HCT116 (cell line): ENCODE measurements at regions not wholly inside any gene's neighbourhood (a gene's known extent, or its start where the extent isn't known, plus 50 kb on each side); places are given as distances from the start of the nearest gene placed in this dataset.

Experiments
- ATAC-seq: fragments of 200-7000 bp; cut with Tn5 transposase; 2 replicates; pipeline ENCODE4 v1.9.1; 2020; ENCODE audit warnings: mild to moderate bottlenecking, moderate library complexity
- BruUV-seq: library from RNA; stranded (reverse); fragments of 400-500 nt; replicated peaks from 2 replicates; lab custom pipeline; 2021; lab: Mats Ljungman, UMichigan
- CTCF ChIA-PET: fragments of 300-600 bp; sonication (Branson Sonifier 250); formaldehyde crosslinking; loops from one replicate; lab custom pipeline; 2021; ENCODE audit warnings: antibody characterized with exemption; lab: Charles Lee
- POLR2A ChIA-PET: fragments of 300-600, 350-600 bp; sonication (Branson Sonifier 250); formaldehyde crosslinking; loops from one replicate; lab custom pipeline; 2021; ENCODE audit warnings: antibody characterized with exemption; lab: Charles Lee
- RAD21 ChIA-PET, 2 experiments: fragments of 300-600 bp; sonication (Branson Sonifier 250); formaldehyde crosslinking; loops; one replicate each; lab custom pipeline; 2023; ENCODE audit warnings: low total read pairs in 2 of 2; ENCODE audit not compliant: uncharacterized antibody in 2 of 2, unreplicated experiment in 2 of 2, low non-redundant PET in 1 of 2; lab: Charles Lee
- DNase-seq: peaks from one replicate; pipeline ENCODE4 v3.0.0-alpha.2; 2010; ENCODE audit warnings: low read depth, low spot score
- H2AFZ ChIP-seq: fragments of 200-600 bp; shearing (Covaris generic), sonication (generic); 2 replicates; pipeline ENCODE4 v1.6.1; 2017; ENCODE audit warnings: low read depth, mixed run types, mixed read lengths, antibody characterized with exemption, low read length; ENCODE audit not compliant: poor library complexity, severe bottlenecking
- H3K27ac ChIP-seq: 2 replicates; pipeline ENCODE4 v1.5.1; 2012; ENCODE audit warnings: low read depth, low read length
- H3K27me3 ChIP-seq: fragments of 200-600 bp; sonication (generic); 2 replicates; pipeline ENCODE4 v1.6.1; 2016; ENCODE audit warnings: mixed run types, low read length, mixed read lengths; ENCODE audit not compliant: insufficient read depth
- H3K36me3 ChIP-seq, 2 experiments: fragments of 200-500 bp in 1 of 2; fragments of 200-600 bp in 1 of 2; sonication (Bioruptor generic) in 1 of 2; sonication (generic) in 1 of 2; 2 replicates each; pipeline versions ENCODE4 v1.5.1 to v1.6.1; 2014 to 2016; ENCODE audit warnings: low read length in 2 of 2, inconsistent platforms in 1 of 2, mixed read lengths in 1 of 2, mixed run types in 1 of 2; ENCODE audit not compliant: insufficient read depth in 2 of 2, control insufficient read depth in 1 of 2
- H3K4me1 ChIP-seq, 2 experiments: fragments of 200-600 bp in 1 of 2; sonication (generic) in 1 of 2; 2 replicates each; pipeline versions ENCODE4 v1.5.1 to v1.6.1; 2012 to 2017; ENCODE audit warnings: low read length in 2 of 2, inconsistent platforms in 1 of 2, mild to moderate bottlenecking in 1 of 2, mixed read lengths in 1 of 2, mixed run types in 1 of 2, moderate library complexity in 1 of 2; ENCODE audit not compliant: insufficient read depth in 2 of 2, control insufficient read depth in 1 of 2
- H3K4me2 ChIP-seq: fragments of 200-600 bp; sonication (generic); 2 replicates; pipeline ENCODE4 v1.6.1; 2017; ENCODE audit warnings: mixed run types, low read length, mixed read lengths
- H3K4me3 ChIP-seq, 2 experiments: fragments of 200-600 bp in 1 of 2; sonication (generic) in 1 of 2; replicated peaks in 1 of 2; 2 replicates each; pipeline ENCODE4 v1.5.1; 2011 to 2016; ENCODE audit warnings: low read length in 2 of 2, control low read depth in 1 of 2, low read depth in 1 of 2, mild to moderate bottlenecking in 1 of 2, mixed read lengths in 1 of 2, mixed run types in 1 of 2
- H3K79me2 ChIP-seq: fragments of 200-600 bp; sonication (generic); 2 replicates; pipeline ENCODE4 v1.6.1; 2017; ENCODE audit warnings: mild to moderate bottlenecking, mixed run types, low read length, moderate library complexity, mixed read lengths; ENCODE audit not compliant: insufficient read depth
- H3K9ac ChIP-seq: fragments of 200-600 bp; sonication (generic); 2 replicates; pipeline ENCODE4 v1.6.1; 2016; ENCODE audit warnings: low read length, mixed read lengths
- H3K9me2 ChIP-seq: fragments of 200-600 bp; sonication (generic), shearing (Covaris generic); 2 replicates; pipeline ENCODE4 v1.6.1; 2017; ENCODE audit warnings: mixed run types, mild to moderate bottlenecking, moderate library complexity; ENCODE audit not compliant: insufficient read depth
- H3K9me3 ChIP-seq, 2 experiments: fragments of 200-500 bp in 1 of 2; fragments of 200-600 bp in 1 of 2; sonication (Bioruptor generic) in 1 of 2; sonication (generic) in 1 of 2; 2 replicates each; pipeline ENCODE4 v1.6.1; 2014 to 2017; ENCODE audit warnings: low read length in 2 of 2, mixed read lengths in 2 of 2, inconsistent platforms in 1 of 2, low read depth in 1 of 2, mild to moderate bottlenecking in 1 of 2, mixed run types in 1 of 2, moderate library complexity in 1 of 2; ENCODE audit not compliant: control insufficient read depth in 1 of 2, insufficient read depth in 1 of 2
- H4K20me1 ChIP-seq: fragments of 200-600 bp; sonication (generic), shearing (Covaris generic); 2 replicates; pipeline ENCODE4 v1.6.1; 2017; ENCODE audit warnings: mixed run types, mild to moderate bottlenecking, moderate library complexity; ENCODE audit not compliant: insufficient read depth
- CBX3 ChIP-seq: IDR thresholded peaks from 2 replicates; pipeline ENCODE4 v1.6.1; 2012; ENCODE audit warnings: low read depth
- CEBPB ChIP-seq: IDR thresholded peaks from 2 replicates; pipeline ENCODE4 v1.6.1; 2012; ENCODE audit warnings: low read depth
- EZH2 ChIP-seq: fragments of 200-600 bp; sonication (generic); IDR thresholded peaks from 2 replicates; pipeline ENCODE4 v1.6.1; 2017; ENCODE audit warnings: antibody characterized with exemption, mixed run types
- EZH2phosphoT487 ChIP-seq: fragments of 200-600 bp; IDR thresholded peaks from 2 replicates; pipeline ENCODE4 v1.6.1; 2018; ENCODE audit warnings: antibody characterized with exemption, borderline replicate concordance
- FOSL1 ChIP-seq: IDR thresholded peaks from 2 replicates; pipeline ENCODE4 v1.6.1; 2012; ENCODE audit warnings: low read depth
- JUND ChIP-seq: IDR thresholded peaks from 2 replicates; pipeline ENCODE4 v1.6.1; 2012
- POLR2A ChIP-seq: IDR thresholded peaks from 2 replicates; pipeline ENCODE4 v1.7.0; 2011; ENCODE audit warnings: borderline replicate concordance; ENCODE audit not compliant: insufficient read depth, insufficient read length; ENCODE audit errors: extremely low read depth
- POLR2AphosphoS5 ChIP-seq: IDR thresholded peaks from 2 replicates; pipeline ENCODE4 v1.6.1; 2011; ENCODE audit warnings: mild to moderate bottlenecking, low read depth, low read length, moderate library complexity
- RAD21 ChIP-seq: IDR thresholded peaks from 2 replicates; pipeline ENCODE4 v1.6.1; 2012; ENCODE audit warnings: low read depth, mild to moderate bottlenecking
- SIN3A ChIP-seq: IDR thresholded peaks from 2 replicates; pipeline ENCODE4 v1.6.1; 2012; ENCODE audit warnings: low read depth
- SP1 ChIP-seq: IDR thresholded peaks from 2 replicates; pipeline ENCODE4 v1.6.1; 2012; ENCODE audit warnings: low read depth
- SRF ChIP-seq: IDR thresholded peaks from 2 replicates; pipeline ENCODE4 v1.6.1; 2012; ENCODE audit warnings: low read depth
- TCF7L2 ChIP-seq: IDR thresholded peaks from 2 replicates; pipeline ENCODE4 v1.7.0; 2011; ENCODE audit warnings: borderline replicate concordance, inconsistent platforms; ENCODE audit not compliant: insufficient read depth, insufficient read length; ENCODE audit errors: extremely low read depth
- YY1 ChIP-seq: IDR thresholded peaks from 2 replicates; pipeline ENCODE4 v1.6.1; 2011; ENCODE audit warnings: low read length, low read depth, moderate library complexity, mild to moderate bottlenecking; ENCODE audit not compliant: insufficient replicate concordance; ENCODE audit errors: extremely low read depth
- ZBTB33 ChIP-seq: IDR thresholded peaks from 2 replicates; pipeline ENCODE4 v1.6.1; 2011; ENCODE audit warnings: mild to moderate bottlenecking, low read length, moderate library complexity; ENCODE audit not compliant: insufficient replicate concordance; ENCODE audit errors: extremely low read depth
- ZNF274 ChIP-seq: fragments of 200-500 bp; sonication (Bioruptor generic); IDR thresholded peaks from 2 replicates; pipeline ENCODE4 v1.6.1; 2014; ENCODE audit warnings: mild to moderate bottlenecking, low read depth, low read length, inconsistent platforms
- intact Hi-C: fragments of 100-400 bp; cut with micrococcal nuclease; formaldehyde crosslinking; loops from 2 replicates; pipeline ENCODE4 v1.10.0; 2022
- TF ChIP-seq, protein P1 (sequence below): IDR thresholded peaks from 2 replicates; pipeline ENCODE4 v1.6.1; 2012
- TF ChIP-seq, protein P2 (sequence below): IDR thresholded peaks from 2 replicates; pipeline ENCODE4 v1.6.1; 2012; ENCODE audit warnings: low read depth
- TF ChIP-seq, protein P3 (sequence below), 3 experiments: fragments of 200-600 bp in 1 of 3; sonication (generic) in 1 of 3; IDR thresholded peaks in 2 of 3; conservative IDR thresholded peaks in 1 of 3; 2 replicates each; pipeline ENCODE4 v1.5.1; 2012 to 2017; ENCODE audit warnings: low read depth in 2 of 3, low read length in 2 of 3, antibody characterized with exemption in 1 of 3, borderline replicate concordance in 1 of 3, control low read depth in 1 of 3, mild to moderate bottlenecking in 1 of 3, mixed read lengths in 1 of 3, mixed run types in 1 of 3, moderate library complexity in 1 of 3; ENCODE audit not compliant: insufficient read depth in 1 of 3
- TF ChIP-seq, protein P4 (sequence below): IDR thresholded peaks from 2 replicates; pipeline ENCODE4 v1.6.1; 2012

DNA sequence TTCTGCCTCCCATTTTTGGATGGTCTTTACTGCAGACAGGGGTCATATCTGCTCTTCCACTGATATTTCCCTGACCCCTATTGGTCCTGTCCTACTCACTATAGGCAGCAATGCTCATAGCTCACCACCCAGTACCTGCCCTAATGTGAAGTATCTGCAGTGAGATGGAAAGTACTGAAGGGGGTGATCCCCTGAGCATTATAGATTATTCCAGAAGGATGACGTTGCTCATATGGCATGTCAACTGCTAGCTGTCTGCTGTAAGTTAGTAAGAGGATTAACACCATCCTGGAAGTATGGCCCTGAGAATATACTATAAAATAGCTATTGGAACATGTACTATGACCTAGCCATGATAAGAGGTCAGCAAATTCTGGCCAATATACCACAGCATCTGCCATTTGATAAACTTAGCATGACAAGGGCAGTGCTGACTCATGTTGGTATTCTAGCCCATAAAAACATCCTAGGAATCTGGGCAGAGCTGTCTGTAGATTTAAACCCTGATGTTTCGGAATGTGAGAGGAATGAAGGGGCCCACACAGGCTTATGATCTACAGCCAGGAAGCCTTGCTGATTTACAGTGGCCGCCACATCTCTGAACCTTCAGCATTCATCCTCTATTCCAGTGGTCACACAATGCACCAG is 451.4 kb downstream of the TNS1 start:
- no peak overlapping the region for H3K4me3 ChIP-seq
- H3K9me2 ChIP-seq: no peaks in the 10 kb centered on the region
- H3K9ac ChIP-seq: no peak overlapping the region
- BruUV-seq: no TSS peak
- no peak overlapping the region for H2AFZ ChIP-seq
- no peak overlapping the region for H3K27ac ChIP-seq
- H3K4me2 ChIP-seq: peak overlapping the region; percentile 19
- no peaks in the 10 kb centered on the region for H3K36me3 ChIP-seq
- TF ChIP-seq EZH2 (no peak), TCF7L2 (no peak), YY1 (no peak), ZBTB33 (no peak), SRF (no peak), CEBPB (no peak), SP1 (no peak), FOSL1 (no peak), EZH2phosphoT487 (no peak), JUND (no peak), POLR2A (no peak), RAD21 (no peak), SIN3A (no peak), POLR2AphosphoS5 (no peak), ZNF274 (no peak), CBX3 (no peak)
- TF ChIP-seq, protein P1, sequence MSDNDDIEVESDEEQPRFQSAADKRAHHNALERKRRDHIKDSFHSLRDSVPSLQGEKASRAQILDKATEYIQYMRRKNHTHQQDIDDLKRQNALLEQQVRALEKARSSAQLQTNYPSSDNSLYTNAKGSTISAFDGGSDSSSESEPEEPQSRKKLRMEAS: no peak
- TF ChIP-seq, protein P2, sequence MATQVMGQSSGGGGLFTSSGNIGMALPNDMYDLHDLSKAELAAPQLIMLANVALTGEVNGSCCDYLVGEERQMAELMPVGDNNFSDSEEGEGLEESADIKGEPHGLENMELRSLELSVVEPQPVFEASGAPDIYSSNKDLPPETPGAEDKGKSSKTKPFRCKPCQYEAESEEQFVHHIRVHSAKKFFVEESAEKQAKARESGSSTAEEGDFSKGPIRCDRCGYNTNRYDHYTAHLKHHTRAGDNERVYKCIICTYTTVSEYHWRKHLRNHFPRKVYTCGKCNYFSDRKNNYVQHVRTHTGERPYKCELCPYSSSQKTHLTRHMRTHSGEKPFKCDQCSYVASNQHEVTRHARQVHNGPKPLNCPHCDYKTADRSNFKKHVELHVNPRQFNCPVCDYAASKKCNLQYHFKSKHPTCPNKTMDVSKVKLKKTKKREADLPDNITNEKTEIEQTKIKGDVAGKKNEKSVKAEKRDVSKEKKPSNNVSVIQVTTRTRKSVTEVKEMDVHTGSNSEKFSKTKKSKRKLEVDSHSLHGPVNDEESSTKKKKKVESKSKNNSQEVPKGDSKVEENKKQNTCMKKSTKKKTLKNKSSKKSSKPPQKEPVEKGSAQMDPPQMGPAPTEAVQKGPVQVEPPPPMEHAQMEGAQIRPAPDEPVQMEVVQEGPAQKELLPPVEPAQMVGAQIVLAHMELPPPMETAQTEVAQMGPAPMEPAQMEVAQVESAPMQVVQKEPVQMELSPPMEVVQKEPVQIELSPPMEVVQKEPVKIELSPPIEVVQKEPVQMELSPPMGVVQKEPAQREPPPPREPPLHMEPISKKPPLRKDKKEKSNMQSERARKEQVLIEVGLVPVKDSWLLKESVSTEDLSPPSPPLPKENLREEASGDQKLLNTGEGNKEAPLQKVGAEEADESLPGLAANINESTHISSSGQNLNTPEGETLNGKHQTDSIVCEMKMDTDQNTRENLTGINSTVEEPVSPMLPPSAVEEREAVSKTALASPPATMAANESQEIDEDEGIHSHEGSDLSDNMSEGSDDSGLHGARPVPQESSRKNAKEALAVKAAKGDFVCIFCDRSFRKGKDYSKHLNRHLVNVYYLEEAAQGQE: no peak
- TF ChIP-seq, protein P3, sequence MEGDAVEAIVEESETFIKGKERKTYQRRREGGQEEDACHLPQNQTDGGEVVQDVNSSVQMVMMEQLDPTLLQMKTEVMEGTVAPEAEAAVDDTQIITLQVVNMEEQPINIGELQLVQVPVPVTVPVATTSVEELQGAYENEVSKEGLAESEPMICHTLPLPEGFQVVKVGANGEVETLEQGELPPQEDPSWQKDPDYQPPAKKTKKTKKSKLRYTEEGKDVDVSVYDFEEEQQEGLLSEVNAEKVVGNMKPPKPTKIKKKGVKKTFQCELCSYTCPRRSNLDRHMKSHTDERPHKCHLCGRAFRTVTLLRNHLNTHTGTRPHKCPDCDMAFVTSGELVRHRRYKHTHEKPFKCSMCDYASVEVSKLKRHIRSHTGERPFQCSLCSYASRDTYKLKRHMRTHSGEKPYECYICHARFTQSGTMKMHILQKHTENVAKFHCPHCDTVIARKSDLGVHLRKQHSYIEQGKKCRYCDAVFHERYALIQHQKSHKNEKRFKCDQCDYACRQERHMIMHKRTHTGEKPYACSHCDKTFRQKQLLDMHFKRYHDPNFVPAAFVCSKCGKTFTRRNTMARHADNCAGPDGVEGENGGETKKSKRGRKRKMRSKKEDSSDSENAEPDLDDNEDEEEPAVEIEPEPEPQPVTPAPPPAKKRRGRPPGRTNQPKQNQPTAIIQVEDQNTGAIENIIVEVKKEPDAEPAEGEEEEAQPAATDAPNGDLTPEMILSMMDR (IDR thresholded peaks at IDR 0.05 in 2 of 3, conservative IDR thresholded peaks at IDR 0.05 in 1 of 3; ENCODE audit: borderline replicate concordance in 1 of 3, insufficient read depth in 1 of 3, low read depth in 2 of 3, low read length in 2 of 3): no peak
- TF ChIP-seq, protein P4, sequence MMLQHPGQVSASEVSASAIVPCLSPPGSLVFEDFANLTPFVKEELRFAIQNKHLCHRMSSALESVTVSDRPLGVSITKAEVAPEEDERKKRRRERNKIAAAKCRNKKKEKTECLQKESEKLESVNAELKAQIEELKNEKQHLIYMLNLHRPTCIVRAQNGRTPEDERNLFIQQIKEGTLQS: no peak
- intact Hi-C loops: no loop called here
- ChIA-PET CTCF (no interaction called here), POLR2A (no interaction called here), RAD21 (no interaction called here)
- H3K9me3 ChIP-seq: no peaks in the 10 kb centered on the region
- DNase-seq (no peak), ATAC-seq (peak; percentile 42; the same call in 1 of the 2 replicates)
- peaks cover 15% of the 10 kb centered on the region for H3K27me3 ChIP-seq
- H3K4me1 ChIP-seq: peaks cover 2 to 10% of the 10 kb centered on the region in 2 experiments; a peak in 2 of 4 replicates
- no peaks in the 10 kb centered on the region for H3K79me2 ChIP-seq
- no peaks in the 10 kb centered on the region for H4K20me1 ChIP-seq
